ENCODE measurements at regions not wholly inside any gene's neighbourhood (a gene's known extent, or its start where the extent isn't known, plus 50 kb on each side); places are given as distances from the start of the nearest gene placed in this dataset.

GRCh38 chr6:102553214-102553613, 1159.7 kb downstream of the GRIK2 start:
- DNase-seq: no peak
- no peaks in the 10 kb centered on the region for H3K36me3 Mint-ChIP-seq (ENCODE audit: low read depth)
- Histone ChIP-seq H3K9ac (ENCODE audit: extremely low read depth, low read length, poor library complexity, severe bottlenecking) (no peak overlapping the region), H3K27ac (ENCODE audit: low read depth, low read length) (no peak overlapping the region), H3K4me3 (ENCODE audit: low read length) (no peak overlapping the region), H3K4me1 (ENCODE audit: control insufficient read depth, insufficient read depth, low read length) (no peaks in the 10 kb centered on the region), H3K27me3 (ENCODE audit: control insufficient read depth, insufficient read depth, low read length, poor library complexity, severe bottlenecking) (no peaks in the 10 kb centered on the region), H3K36me3 (ENCODE audit: control insufficient read depth, insufficient read depth, low read length) (no peaks in the 10 kb centered on the region), H3K9me3 (ENCODE audit: control insufficient read depth, low read length) (no peaks in the 10 kb centered on the region)
- TF ChIP-seq CTCF (conservative IDR thresholded peaks at IDR 0.05): no peak
- H3K9me3 Mint-ChIP-seq: peaks cover 3% of the 10 kb centered on the region
- H3K4me1 Mint-ChIP-seq: no peaks in the 10 kb centered on the region
- H3K27ac Mint-ChIP-seq: no peak overlapping the region
- no peak overlapping the region for H3K4me3 Mint-ChIP-seq
- no peaks in the 10 kb centered on the region for H3K27me3 Mint-ChIP-seq (ENCODE audit: insufficient read depth)

- H3K27ac Mint-ChIP-seq: no peak overlapping the region
- H3K9me3 Mint-ChIP-seq: peaks cover 3% of the 10 kb centered on the region
- H3K4me1 ChIP-seq (ENCODE audit: control insufficient read depth, insufficient read depth, low read length): no peaks in the 10 kb centered on the region
- no peak overlapping the region for H3K27ac ChIP-seq (ENCODE audit: low read depth, low read length)
- H3K27me3 ChIP-seq (ENCODE audit: control insufficient read depth, insufficient read depth, low read length, poor library complexity, severe bottlenecking): no peaks in the 10 kb centered on the region
- no peak overlapping the region for H3K4me3 Mint-ChIP-seq
- no peak for DNase-seq
- H3K4me3 ChIP-seq (ENCODE audit: low read length): no peak overlapping the region
- H3K9me3 ChIP-seq (ENCODE audit: control insufficient read depth, low read length): no peaks in the 10 kb centered on the region
- no peaks in the 10 kb centered on the region for H3K4me1 Mint-ChIP-seq
- no peaks in the 10 kb centered on the region for H3K36me3 ChIP-seq (ENCODE audit: control insufficient read depth, insufficient read depth, low read length)
- no peak overlapping the region for H3K9ac ChIP-seq (ENCODE audit: extremely low read depth, low read length, poor library complexity, severe bottlenecking)
- TF ChIP-seq CTCF (conservative IDR thresholded peaks at IDR 0.05): no peak
- H3K36me3 Mint-ChIP-seq (ENCODE audit: low read depth): no peaks in the 10 kb centered on the region
- 80 to 96% methylated on average over 1 to 6 of the region's 6 CpGs for WGBS, 2 experiments (ENCODE audit: insufficient coverage in 1 of 2, insufficient read length in 1 of 2)
- H3K27me3 Mint-ChIP-seq (ENCODE audit: insufficient read depth): no peaks in the 10 kb centered on the region
Measured at GRCh38 chr6:102549221-102549874, 1155.8 kb downstream of the GRIK2 start.

- no peak overlapping the region for H3K27ac Mint-ChIP-seq
- H3K9me3 ChIP-seq (ENCODE audit: control insufficient read depth, low read length): no peaks in the 10 kb centered on the region
- no peaks in the 10 kb centered on the region for H3K27me3 ChIP-seq (ENCODE audit: control insufficient read depth, insufficient read depth, low read length, poor library complexity, severe bottlenecking)
- no peaks in the 10 kb centered on the region for H3K27me3 Mint-ChIP-seq (ENCODE audit: insufficient read depth)
- no peak overlapping the region for H3K27ac ChIP-seq (ENCODE audit: low read depth, low read length)
- no peaks in the 10 kb centered on the region for H3K4me1 Mint-ChIP-seq
- H3K4me3 Mint-ChIP-seq: no peak overlapping the region
- no peak overlapping the region for H3K9ac ChIP-seq (ENCODE audit: extremely low read depth, low read length, poor library complexity, severe bottlenecking)
- TF ChIP-seq CTCF (conservative IDR thresholded peaks at IDR 0.05): no peak
- H3K36me3 ChIP-seq (ENCODE audit: control insufficient read depth, insufficient read depth, low read length): no peaks in the 10 kb centered on the region
- no peaks in the 10 kb centered on the region for H3K9me3 Mint-ChIP-seq
- no peaks in the 10 kb centered on the region for H3K36me3 Mint-ChIP-seq (ENCODE audit: low read depth)
- no peaks in the 10 kb centered on the region for H3K4me1 ChIP-seq (ENCODE audit: control insufficient read depth, insufficient read depth, low read length)
- 84% methylated on average over 2 of the region's 2 CpGs; no CpG with 5 or more reads in 1 of the 2 experiments for WGBS, 2 experiments (ENCODE audit: insufficient coverage in 1 of 2, insufficient read length in 1 of 2)
- DNase-seq: no peak
- H3K4me3 ChIP-seq (ENCODE audit: low read length): no peak overlapping the region
Measured at GRCh38 chr6:102525336-102525735, 1131.8 kb downstream of the GRIK2 start.
